ENCODE measurements at regions not wholly inside any gene's neighbourhood (a gene's known extent, or its start where the extent isn't known, plus 50 kb on each side); places are given as distances from the start of the nearest gene placed in this dataset.

DNA sequence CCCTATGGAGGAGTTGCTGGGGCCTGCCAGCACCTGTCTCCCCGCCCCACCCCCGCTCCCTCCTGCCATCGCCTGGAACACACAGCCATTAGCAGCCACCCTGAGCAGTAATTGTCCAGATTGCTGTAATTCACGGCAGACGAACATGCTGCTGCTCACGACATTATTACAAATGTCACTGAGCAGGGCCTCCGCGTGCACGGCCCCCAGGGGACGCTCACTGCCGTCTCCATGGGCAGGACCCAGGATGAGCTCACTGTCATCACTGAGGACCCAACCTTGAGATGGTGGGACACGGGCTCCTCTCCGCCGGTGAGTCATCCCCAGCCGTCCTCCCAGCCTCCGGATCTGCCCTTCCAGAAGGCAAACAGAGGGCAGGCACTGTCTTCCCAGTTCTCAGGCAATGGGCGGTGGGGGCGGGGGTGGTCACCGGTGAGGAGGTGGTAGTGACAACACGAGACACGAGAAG lies 100.4 kb downstream of the RFLNA start:
- intact Hi-C loops (cut with DNase I) = loop anchor here in 1 of 10 donors (10.0 kb wide), 1 partner anchor 109 kb away; no protein-coding TSS in a partner anchor
- H3K4me1 ChIP-seq = peaks cover 55 to 100% (median 89%) of the 10 kb centered on the region in 9 donors
- ATAC-seq = no peak
- TF ChIP-seq, protein P1, sequence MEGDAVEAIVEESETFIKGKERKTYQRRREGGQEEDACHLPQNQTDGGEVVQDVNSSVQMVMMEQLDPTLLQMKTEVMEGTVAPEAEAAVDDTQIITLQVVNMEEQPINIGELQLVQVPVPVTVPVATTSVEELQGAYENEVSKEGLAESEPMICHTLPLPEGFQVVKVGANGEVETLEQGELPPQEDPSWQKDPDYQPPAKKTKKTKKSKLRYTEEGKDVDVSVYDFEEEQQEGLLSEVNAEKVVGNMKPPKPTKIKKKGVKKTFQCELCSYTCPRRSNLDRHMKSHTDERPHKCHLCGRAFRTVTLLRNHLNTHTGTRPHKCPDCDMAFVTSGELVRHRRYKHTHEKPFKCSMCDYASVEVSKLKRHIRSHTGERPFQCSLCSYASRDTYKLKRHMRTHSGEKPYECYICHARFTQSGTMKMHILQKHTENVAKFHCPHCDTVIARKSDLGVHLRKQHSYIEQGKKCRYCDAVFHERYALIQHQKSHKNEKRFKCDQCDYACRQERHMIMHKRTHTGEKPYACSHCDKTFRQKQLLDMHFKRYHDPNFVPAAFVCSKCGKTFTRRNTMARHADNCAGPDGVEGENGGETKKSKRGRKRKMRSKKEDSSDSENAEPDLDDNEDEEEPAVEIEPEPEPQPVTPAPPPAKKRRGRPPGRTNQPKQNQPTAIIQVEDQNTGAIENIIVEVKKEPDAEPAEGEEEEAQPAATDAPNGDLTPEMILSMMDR (IDR thresholded peaks at IDR 0.05) = no peak
- peaks cover 0 to 77% (median 11%) of the 10 kb centered on the region in 9 donors for H3K36me3 ChIP-seq
- DNase-seq = no peak
- WGBS, 2 donors = 77 to 78% methylated on average over 21 of the region's 21 CpGs
- H3K9me3 ChIP-seq = no peaks in the 10 kb centered on the region
- no peaks in the 10 kb centered on the region for H3K27me3 ChIP-seq
- H3K27ac ChIP-seq = peak overlapping the region in 3 of 10 donors; percentile 44 to 99 (median 81)
- no peak overlapping the region for H3K4me3 ChIP-seq

DNA sequence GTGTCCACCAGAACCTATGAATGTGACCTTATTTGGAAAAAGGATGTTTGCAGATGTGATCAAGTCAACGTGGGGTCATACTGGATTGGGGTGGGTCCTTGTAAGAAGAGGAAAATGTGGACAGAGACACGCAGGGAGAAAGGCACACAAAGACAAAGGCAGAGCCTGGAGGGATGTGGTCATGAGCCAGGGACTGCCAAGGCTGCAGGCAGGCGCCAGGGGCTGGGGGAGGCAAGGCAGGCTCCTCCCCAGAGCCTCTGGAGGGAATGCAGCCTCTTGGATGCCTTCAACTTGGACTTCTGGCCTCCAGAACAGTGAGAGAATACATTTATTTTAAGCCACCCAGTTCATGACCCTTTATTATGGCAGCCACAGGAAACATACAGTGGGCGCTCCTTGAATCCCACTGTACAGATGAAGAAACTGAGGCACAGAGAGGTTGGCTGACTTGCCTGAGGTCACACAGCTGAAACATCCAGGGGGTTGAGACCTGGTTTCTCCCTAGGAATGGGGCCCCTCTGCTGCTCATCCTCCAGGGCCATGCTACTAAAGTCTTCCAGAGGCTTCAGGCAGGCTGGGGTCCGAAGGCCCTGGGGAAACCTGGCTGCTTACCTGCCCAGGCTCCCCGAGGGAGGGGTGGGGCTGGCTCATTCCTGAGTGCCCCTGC lies 99.7 kb downstream of the RFLNA start:
- WGBS, 2 donors = 72 to 74% methylated on average over 6 of the region's 6 CpGs
- H3K4me1 ChIP-seq = peaks cover 58 to 100% (median 94%) of the 10 kb centered on the region in 9 donors
- DNase-seq (no peak), ATAC-seq (no peak)
- intact Hi-C loops (cut with DNase I) = loop anchor here in 2 of 10 donors (5.0 to 10.0 kb wide), 2 partner anchors 58 to 110 kb away; no protein-coding TSS in a partner anchor
- TF ChIP-seq, protein P1 (IDR thresholded peaks at IDR 0.05) = no peak
- no peaks in the 10 kb centered on the region for H3K9me3 ChIP-seq
- H3K36me3 ChIP-seq = peaks cover 0 to 70% (median 10%) of the 10 kb centered on the region in 9 donors
- no peak overlapping the region for H3K4me3 ChIP-seq
- peak overlapping the region in 9 of 10 donors; percentile 25 to 99 (median 85) for H3K27ac ChIP-seq
- no peaks in the 10 kb centered on the region for H3K27me3 ChIP-seq

DNA sequence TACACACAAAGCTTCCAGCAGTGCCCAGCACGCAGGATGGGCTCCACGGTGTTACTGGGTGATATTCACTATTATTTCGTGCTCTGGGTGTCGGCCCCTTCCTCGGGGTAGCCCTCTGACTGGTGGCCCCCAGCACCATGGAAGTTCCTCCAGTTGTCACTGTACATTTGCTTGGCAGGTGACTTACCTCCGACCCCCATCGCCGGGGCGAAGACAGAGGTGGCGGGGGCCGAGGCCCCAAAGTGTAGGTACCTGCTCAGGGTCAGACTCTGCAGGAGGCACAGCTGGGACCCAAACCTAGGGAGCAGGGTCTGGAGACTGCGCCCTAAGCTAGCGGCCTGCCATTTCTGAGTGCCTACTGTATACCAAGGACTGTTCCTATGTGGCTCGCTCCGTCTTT lies 98.9 kb downstream of the RFLNA start:
- Histone ChIP-seq H3K4me1 (peaks cover 56 to 100% (median 94%) of the 10 kb centered on the region in 9 donors), H3K9me3 (no peaks in the 10 kb centered on the region), H3K4me3 (no peak overlapping the region), H3K27ac (peak overlapping the region; percentile 44 to 99 (median 84)), H3K36me3 (peaks cover 0 to 62% (median 10%) of the 10 kb centered on the region in 9 donors), H3K27me3 (no peaks in the 10 kb centered on the region)
- intact Hi-C loops (cut with DNase I) = loop anchor here in 2 of 10 donors (5.0 to 10.0 kb wide), 2 partner anchors 58 to 111 kb away; no protein-coding TSS in a partner anchor
- 96 to 98% methylated on average over 15 of the region's 15 CpGs for WGBS, 2 donors
- DNase-seq (no peak), ATAC-seq (no peak)
- TF ChIP-seq, protein P1 (IDR thresholded peaks at IDR 0.05) = no peak

DNA sequence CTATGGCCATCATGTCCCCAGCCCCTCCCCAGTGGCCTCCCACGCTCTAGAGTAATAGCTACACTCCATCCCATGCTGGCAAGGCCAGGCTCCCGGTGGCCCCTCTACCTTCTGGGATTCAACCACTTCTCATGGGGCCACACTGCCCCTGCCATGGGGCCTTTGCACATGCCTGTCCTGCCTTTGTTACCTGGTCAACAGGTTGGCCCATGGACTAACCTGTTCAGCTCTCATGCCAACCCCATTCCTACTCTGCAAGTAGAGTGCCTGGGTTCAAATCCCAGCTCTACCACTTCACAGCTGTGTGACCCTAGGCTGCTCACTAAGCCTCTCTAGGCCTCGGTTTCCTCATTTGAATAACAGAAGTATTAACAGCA lies 98.5 kb downstream of the RFLNA start:
- peaks cover 52 to 100% (median 92%) of the 10 kb centered on the region in 9 donors for H3K4me1 ChIP-seq

More for the DNA sequence above, 98.5 kb downstream of the RFLNA start:
- intact Hi-C loops (cut with DNase I) = loop anchor here in 2 of 10 donors (5.0 to 10.0 kb wide), 2 partner anchors 59 to 111 kb away; no protein-coding TSS in a partner anchor
- no peak overlapping the region for H3K4me3 ChIP-seq
- ATAC-seq (no peak), DNase-seq (no peak)
- TF ChIP-seq, protein P1 (IDR thresholded peaks at IDR 0.05) = no peak
- H3K27me3 ChIP-seq = no peaks in the 10 kb centered on the region
- 38 to 48% methylated on average over 3 of the region's 3 CpGs for WGBS, 2 donors
- no peaks in the 10 kb centered on the region for H3K9me3 ChIP-seq
- peak overlapping the region; percentile 44 to 99 (median 84) for H3K27ac ChIP-seq
- H3K36me3 ChIP-seq = peaks cover 0 to 58% (median 10%) of the 10 kb centered on the region in 9 donors

Measured in heart right ventricle (tissue), 16 donors.